HG02885 (cell line): ENCODE measurements at regions not wholly inside any gene's neighbourhood (a gene's known extent, or its start where the extent isn't known, plus 50 kb on each side); places are given as distances from the start of the nearest gene placed in this dataset.
"Not testable (repeated sequence)": the region's sequence is repeated elsewhere in the genome, so short reads cannot be mapped to it uniquely, and the experiment has no call there.

Experiments used
- ATAC-seq: cut with Tn5 transposase; IDR thresholded peaks from one replicate; pipeline ENCODE4 v1.9.1; 2021; ENCODE audit warnings: mild to moderate bottlenecking; ENCODE audit not compliant: unreplicated experiment, poor library complexity

- ATAC-seq = peak; percentile 59
These were observed 74.4 kb upstream of the LYPLAL1 start for GRCh38 chr1:219099307-219099706.

GRCh38 chr1:219100059-219100458, 73.6 kb upstream of the LYPLAL1 start:
- ATAC-seq = no peak

DNA sequence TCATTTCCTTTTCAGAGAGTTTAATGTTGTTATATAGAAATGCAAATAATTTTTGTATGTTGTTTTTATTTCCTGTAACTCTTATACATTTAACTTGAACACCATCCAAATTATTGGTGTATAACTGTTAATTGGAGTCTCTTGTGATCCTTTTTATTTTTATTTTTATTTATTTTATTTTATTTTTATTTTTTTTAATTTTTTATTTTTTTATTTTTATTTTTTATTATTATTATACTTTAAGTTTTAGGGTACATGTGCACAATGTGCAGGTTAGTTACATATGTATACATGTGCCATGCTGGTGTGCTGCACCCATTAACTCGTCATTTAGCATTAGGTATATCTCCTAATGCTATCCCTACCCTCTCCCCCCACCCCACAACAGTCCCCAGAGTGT, 71.2 kb upstream of the LYPLAL1 start:
- ATAC-seq = not testable (repeated sequence)

- ATAC-seq = no peak
These were observed 67.8 kb upstream of the LYPLAL1 start for GRCh38 chr1:219105893-219106292.

GRCh38 chr1:219109424-219110018, 64.2 kb upstream of the LYPLAL1 start:
- ATAC-seq = no peak

GRCh38 chr1:219113261-219113660, 60.4 kb upstream of the LYPLAL1 start:
- ATAC-seq = no peak

- no peak for ATAC-seq
These were observed 59.7 kb upstream of the LYPLAL1 start for GRCh38 chr1:219114014-219114413.

DNA sequence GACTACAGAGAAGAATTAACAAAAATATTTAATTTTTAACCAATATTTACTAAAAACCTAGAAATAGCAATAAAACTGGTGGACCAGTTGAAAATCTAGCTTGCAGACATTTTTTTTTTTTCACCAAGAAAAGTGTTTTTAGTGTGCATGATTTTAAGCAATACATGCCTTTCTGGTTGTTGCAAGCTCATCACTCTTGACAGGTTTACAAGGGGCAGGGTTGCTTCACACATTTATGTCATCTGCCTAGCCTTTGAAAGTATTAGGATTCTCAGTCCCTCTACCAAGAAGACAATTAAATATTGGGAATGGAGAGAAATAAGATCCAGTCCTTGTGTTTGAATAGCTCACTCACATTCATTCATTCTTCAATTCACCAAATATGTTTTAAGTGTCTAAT, 53.8 kb upstream of the LYPLAL1 start:
- ATAC-seq = no peak

DNA sequence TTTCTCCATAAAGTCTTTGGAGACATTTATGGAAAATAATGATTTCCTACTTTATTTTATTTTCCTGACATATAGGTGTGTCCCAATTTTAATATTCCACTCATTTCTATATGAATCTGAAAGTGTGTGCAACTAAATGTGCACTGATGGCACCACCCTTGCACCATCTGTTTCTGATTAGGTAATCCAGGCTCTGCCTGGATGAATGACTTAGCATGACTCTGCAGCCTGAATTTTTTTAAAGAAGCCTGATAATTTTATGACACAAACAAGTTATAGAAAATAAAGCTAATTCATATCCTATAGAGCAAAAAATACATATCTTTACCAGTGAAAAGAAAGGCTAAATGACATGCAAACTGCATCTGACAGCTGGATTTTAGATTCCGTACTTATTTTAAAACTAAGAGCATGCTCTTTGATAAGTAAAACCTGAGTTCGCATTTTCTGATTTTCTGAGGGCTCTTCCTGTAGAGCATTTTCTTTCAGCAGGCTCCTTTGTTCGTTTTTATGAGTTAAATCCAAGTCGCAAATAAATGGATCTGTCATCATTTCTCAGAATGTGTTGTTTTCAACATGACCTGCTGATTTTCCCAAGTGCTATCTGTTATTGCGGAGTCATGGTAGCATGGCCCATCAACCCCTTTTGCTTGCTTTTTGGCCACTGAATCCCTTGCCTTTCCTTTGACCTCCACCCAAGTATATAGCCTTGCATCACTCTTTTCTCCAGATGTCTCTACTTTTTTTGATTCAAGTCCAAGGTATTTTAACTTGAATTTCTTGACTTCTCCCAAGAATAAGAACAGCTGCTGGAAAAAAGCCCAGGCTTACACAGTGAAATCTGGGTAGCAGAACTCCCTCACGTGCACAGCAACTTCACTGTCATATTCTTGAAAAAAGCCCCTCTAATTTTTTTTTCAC, 52.8 kb upstream of the LYPLAL1 start:
- ATAC-seq = no peak

DNA sequence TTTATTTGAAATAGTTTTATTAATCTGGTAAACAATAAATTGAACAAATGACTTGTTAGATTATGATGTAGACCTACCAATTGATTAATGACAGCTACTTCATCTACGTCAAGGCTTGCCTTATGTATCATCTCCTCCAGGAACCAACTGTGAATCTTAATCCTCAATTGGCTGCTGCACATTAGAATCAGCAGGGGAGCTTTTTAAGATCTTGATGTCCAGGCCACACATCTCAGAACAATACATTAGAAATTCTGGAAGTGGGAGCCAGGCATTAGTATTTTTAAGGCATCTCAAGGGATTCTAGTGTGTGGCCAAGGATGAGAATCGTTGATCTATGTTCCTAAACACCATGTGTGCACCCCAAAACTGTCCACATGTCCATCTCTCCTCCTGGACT, 52.0 kb upstream of the LYPLAL1 start:
- no peak for ATAC-seq

- no peak for ATAC-seq
These were observed 50.6 kb upstream of the LYPLAL1 start for GRCh38 chr1:219123036-219123435.
